GM12874 (cell line): ENCODE measurements at regions not wholly inside any gene's neighbourhood (a gene's known extent, or its start where the extent isn't known, plus 50 kb on each side); places are given as distances from the start of the nearest gene placed in this dataset.

Experiments
- TF ChIP-seq, protein P1 (sequence below): IDR thresholded peaks from 2 replicates; pipeline ENCODE4 v1.5.1; 2011; ENCODE audit warnings: low read depth, mild to moderate bottlenecking, control low read depth, low read length, moderate library complexity; ENCODE audit not compliant: insufficient read depth

DNA sequence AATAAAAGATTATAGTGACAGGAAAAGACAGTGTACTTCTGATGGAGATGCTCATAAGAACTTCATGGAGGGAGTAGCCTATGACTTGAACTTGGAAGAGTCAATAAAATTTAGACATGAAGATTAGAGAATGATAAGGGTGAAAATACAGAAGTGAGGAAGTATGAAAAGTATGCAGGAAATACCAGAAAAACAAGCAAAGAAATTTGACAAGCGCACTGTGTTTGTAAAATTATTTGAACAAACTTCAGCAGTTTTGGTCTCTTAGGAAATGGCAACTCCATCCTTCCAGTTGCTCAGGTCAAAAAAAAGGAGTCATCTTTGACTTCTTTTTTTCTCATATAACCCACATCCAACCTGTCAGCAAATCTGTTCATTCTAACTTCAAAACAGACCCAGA is 864.0 kb upstream of the ZEB2 start:
- TF ChIP-seq, protein P1, sequence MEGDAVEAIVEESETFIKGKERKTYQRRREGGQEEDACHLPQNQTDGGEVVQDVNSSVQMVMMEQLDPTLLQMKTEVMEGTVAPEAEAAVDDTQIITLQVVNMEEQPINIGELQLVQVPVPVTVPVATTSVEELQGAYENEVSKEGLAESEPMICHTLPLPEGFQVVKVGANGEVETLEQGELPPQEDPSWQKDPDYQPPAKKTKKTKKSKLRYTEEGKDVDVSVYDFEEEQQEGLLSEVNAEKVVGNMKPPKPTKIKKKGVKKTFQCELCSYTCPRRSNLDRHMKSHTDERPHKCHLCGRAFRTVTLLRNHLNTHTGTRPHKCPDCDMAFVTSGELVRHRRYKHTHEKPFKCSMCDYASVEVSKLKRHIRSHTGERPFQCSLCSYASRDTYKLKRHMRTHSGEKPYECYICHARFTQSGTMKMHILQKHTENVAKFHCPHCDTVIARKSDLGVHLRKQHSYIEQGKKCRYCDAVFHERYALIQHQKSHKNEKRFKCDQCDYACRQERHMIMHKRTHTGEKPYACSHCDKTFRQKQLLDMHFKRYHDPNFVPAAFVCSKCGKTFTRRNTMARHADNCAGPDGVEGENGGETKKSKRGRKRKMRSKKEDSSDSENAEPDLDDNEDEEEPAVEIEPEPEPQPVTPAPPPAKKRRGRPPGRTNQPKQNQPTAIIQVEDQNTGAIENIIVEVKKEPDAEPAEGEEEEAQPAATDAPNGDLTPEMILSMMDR: no peak

DNA sequence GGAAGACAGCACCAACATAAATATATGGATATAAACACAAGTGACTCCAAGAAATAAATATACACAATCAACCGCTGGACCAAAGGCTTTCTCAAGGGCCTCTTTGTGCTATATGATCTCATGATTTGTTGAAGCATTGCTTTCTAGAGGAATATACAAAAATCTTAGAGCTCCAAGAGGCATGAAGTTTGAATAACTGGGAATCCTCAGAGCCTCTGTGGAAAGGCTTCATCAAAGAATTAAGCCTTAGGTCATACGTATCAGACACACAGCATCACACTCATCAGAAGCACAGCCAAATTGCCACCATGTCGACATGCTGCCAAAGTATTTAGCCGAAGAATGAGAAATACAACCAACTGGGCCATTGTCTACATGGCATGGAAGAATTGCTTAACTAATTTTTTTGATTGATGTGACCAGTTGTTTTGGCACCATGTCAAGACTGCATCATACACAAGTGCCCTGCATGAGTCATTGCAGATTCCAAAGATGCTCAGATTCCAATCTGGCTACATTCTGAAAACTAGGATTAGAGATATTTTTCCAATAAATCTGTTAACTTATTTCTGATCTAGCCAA is 860.6 kb upstream of the ZEB2 start:
- TF ChIP-seq, protein P1: no peak

DNA sequence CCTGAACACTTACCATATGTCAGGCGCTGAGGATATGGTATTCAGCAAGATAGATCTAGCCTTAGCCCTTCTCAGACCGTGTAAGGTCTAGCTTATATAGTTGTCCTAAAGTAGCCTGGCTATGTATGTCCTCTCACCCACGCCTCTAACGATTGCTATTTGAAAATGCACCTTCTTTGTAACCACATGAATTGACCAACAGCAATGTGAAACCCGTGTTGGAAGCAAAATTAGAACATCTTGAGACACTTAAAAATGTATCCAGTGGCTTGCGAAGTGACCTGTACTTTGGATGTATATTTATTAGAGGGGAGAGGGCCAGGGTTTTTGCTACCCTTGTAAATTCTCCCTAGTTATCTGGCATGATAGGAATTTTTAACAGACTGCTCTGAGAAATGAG is 860.0 kb upstream of the ZEB2 start:
- TF ChIP-seq, protein P1: no peak

DNA sequence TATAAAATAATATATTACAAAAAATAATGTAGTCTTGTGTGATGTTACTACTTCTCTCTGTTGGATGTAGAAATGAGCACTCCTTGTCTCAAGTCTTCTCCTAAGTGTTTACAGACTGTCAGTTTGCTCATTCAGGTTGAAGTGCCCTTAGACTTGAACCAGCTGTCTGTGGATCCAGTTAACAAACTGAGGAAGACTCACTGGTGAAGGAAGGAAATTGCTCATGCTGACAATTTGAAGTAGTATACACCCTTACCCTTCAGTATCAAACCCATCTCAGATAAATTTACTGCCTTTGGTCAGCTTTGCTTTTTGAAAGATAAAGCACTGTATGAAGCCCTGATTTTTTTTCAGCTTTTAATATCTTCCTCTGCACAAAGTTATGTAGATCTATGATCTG is 854.2 kb upstream of the ZEB2 start:
- TF ChIP-seq, protein P1: no peak

DNA sequence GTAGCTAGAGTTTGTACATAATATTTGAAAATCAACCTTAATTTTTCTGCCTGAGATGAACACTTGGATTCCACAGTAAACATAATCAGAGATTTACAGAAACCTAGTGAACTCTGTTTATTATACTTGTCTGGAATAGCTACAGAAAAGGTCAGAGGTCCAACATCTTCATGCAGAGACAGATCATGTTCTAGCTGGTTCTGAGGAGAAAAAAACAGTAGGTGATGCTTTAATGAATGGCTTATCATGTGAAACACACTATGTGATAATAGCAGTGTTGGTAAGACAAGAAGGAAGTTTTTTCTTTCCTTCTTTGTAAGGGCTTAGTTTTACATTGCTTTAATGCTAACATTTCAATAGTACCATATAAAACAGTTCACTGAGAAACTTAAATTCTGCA is 846.4 kb upstream of the ZEB2 start:
- TF ChIP-seq, protein P1: no peak

DNA sequence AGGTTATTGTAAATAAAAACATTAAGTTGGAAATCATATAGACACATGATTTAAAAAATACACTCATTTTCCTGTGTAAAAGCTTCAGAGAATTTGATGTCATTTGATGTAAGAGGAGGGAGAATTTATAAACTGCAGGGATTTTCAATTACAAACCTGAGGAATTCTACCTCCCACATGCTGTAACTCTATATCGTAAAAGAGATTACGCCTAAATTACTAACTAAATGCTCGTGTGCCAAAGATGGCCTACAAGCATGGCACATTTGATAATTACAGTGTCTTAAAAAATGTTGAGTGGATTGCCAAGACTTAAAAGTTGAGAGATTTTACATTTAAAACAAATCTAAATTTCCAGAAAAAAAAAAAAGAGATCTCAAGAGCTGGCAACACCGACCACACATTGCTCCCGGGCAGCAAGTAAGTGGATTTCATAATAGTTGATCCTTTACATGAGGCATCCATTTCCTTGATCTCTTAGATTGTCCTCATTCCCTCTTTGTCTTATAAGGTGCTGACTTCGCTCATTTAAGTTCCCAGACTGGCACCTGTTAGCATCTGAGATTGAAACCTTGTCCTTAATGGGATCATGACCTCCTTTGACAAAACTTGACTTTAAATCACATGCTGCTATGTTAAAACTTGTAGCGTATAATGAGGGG is 840.3 kb upstream of the ZEB2 start:
- TF ChIP-seq, protein P1: no peak

DNA sequence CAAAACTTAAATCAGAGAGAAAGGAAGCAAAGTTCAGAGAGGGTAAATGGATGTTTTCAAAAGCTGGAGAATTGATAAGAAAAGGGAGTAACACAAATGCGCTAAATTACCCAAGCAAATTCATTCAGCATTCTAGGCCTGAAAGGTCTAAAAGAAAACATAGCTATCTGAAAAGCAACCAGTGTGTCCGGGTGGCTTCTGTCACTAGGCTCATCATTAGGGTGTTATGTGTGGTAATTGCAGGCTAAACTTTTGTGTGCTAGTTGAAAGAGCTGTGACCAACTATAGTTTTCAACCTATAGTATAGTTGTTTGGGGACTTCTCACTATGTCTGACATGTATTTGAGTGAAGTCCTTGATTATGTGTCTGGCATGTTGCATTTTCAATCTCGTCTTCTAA is 839.6 kb upstream of the ZEB2 start:
- TF ChIP-seq, protein P1: no peak
